GM21737 (cell line): ENCODE measurements at regions not wholly inside any gene's neighbourhood (a gene's known extent, or its start where the extent isn't known, plus 50 kb on each side); places are given as distances from the start of the nearest gene placed in this dataset.

Experiments
- ATAC-seq: cut with Tn5 transposase; IDR thresholded peaks from one replicate; pipeline ENCODE4 v1.9.1; 2021; ENCODE audit warnings: mild to moderate bottlenecking, moderate library complexity; ENCODE audit not compliant: unreplicated experiment

GRCh38 chr18:38944446-38945024 is 1378.9 kb upstream of the CELF4 start:
- no peak for ATAC-seq

- peak; percentile 13 for ATAC-seq
Measured at GRCh38 chr18:38941711-38942561, 1376.3 kb upstream of the CELF4 start.

GRCh38 chr18:38940863-38941531 is 1375.4 kb upstream of the CELF4 start:
- peak; percentile 62 for ATAC-seq

- ATAC-seq = no peak
Measured at GRCh38 chr18:38940475-38940862, 1374.9 kb upstream of the CELF4 start.

GRCh38 chr18:38933910-38934510 is 1368.4 kb upstream of the CELF4 start:
- ATAC-seq = peak; percentile 74

- ATAC-seq = no peak
Measured at GRCh38 chr18:38933322-38933721, 1367.7 kb upstream of the CELF4 start.

GRCh38 chr18:38932752-38933151 is 1367.2 kb upstream of the CELF4 start:
- ATAC-seq = peak; percentile 64

GRCh38 chr18:38931754-38932050 is 1366.1 kb upstream of the CELF4 start:
- ATAC-seq = no peak

GRCh38 chr18:38930881-38931753 is 1365.5 kb upstream of the CELF4 start:
- ATAC-seq = no peak

GRCh38 chr18:38923540-38923939 is 1357.9 kb upstream of the CELF4 start:
- ATAC-seq = no peak

GRCh38 chr18:38923126-38923525 is 1357.5 kb upstream of the CELF4 start:
- ATAC-seq = no peak

GRCh38 chr18:38909972-38910371 is 1344.4 kb upstream of the CELF4 start:
- ATAC-seq = no peak

- ATAC-seq = no peak
Measured at GRCh38 chr18:38902796-38903195, 1337.2 kb upstream of the CELF4 start.

- no peak for ATAC-seq
Measured at GRCh38 chr18:38900445-38900844, 1334.8 kb upstream of the CELF4 start.

- ATAC-seq = no peak
Measured at GRCh38 chr18:38900031-38900430, 1334.4 kb upstream of the CELF4 start.

- no peak for ATAC-seq
Measured at GRCh38 chr18:38899252-38899651, 1333.7 kb upstream of the CELF4 start.

GRCh38 chr18:38898167-38898566 is 1332.6 kb upstream of the CELF4 start:
- no peak for ATAC-seq

GRCh38 chr18:38895560-38895959 is 1330.0 kb upstream of the CELF4 start:
- ATAC-seq = no peak

GRCh38 chr18:38887671-38888020 is 1322.0 kb upstream of the CELF4 start:
- ATAC-seq = no peak

GRCh38 chr18:38886861-38887670 is 1321.5 kb upstream of the CELF4 start:
- no peak for ATAC-seq
